NCI-H1694 treated with DMSO at 0.1 percent for 48 hours (cell line): ENCODE measurements at regions not wholly inside any gene's neighbourhood (a gene's known extent, or its start where the extent isn't known, plus 50 kb on each side); places are given as distances from the start of the nearest gene placed in this dataset.
"Not testable (repeated sequence)": the region's sequence is repeated elsewhere in the genome, so short reads cannot be mapped to it uniquely, and the experiment has no call there.

Source experiments
- DNase-seq: peaks from one replicate; lab custom pipeline; 2025; lab: John Stamatoyannopoulos, UW

- no peak for DNase-seq
Measured at GRCh38 chr2:235399895-235400294, 93.9 kb upstream of the AGAP1 start.

GRCh38 chr2:235402422-235402821 is 91.4 kb upstream of the AGAP1 start:
- DNase-seq: no peak

GRCh38 chr2:235405612-235406361 is 88.1 kb upstream of the AGAP1 start:
- no peak for DNase-seq

GRCh38 chr2:235406430-235406829 is 87.4 kb upstream of the AGAP1 start:
- DNase-seq: no peak

- no peak for DNase-seq
Measured at GRCh38 chr2:235411905-235412485, 81.8 kb upstream of the AGAP1 start.

- DNase-seq: no peak
Measured at GRCh38 chr2:235413064-235413463, 80.8 kb upstream of the AGAP1 start.

- DNase-seq: peak; percentile 42
Measured at GRCh38 chr2:235414422-235414821, 79.4 kb upstream of the AGAP1 start.

GRCh38 chr2:235416858-235417499 is 76.9 kb upstream of the AGAP1 start:
- DNase-seq: no peak

- no peak for DNase-seq
Measured at GRCh38 chr2:235418918-235419317, 74.9 kb upstream of the AGAP1 start.

- DNase-seq: no peak
Measured at GRCh38 chr2:235419996-235420395, 73.8 kb upstream of the AGAP1 start.

GRCh38 chr2:235421618-235422017 is 72.2 kb upstream of the AGAP1 start:
- DNase-seq: no peak

GRCh38 chr2:235430366-235431083 is 63.3 kb upstream of the AGAP1 start:
- no peak for DNase-seq

GRCh38 chr2:235432741-235433520 is 60.9 kb upstream of the AGAP1 start:
- peak; percentile 64 for DNase-seq

- peak; percentile 69 for DNase-seq
Measured at GRCh38 chr2:235433860-235434259, 60.0 kb upstream of the AGAP1 start.

- DNase-seq: no peak
Measured at GRCh38 chr2:235439959-235440662, 53.7 kb upstream of the AGAP1 start.

GRCh38 chr2:235443580-235443979 is 50.3 kb upstream of the AGAP1 start:
- DNase-seq: not testable (repeated sequence)
